DMS153 treated with DMSO at 0.1 percent for 48 hours (cell line): ENCODE measurements at regions not wholly inside any gene's neighbourhood (a gene's known extent, or its start where the extent isn't known, plus 50 kb on each side); places are given as distances from the start of the nearest gene placed in this dataset.
"Not testable (repeated sequence)": the region's sequence is repeated elsewhere in the genome, so short reads cannot be mapped to it uniquely, and the experiment has no call there.

Experiments
- DNase-seq: peaks from one replicate; lab custom pipeline; 2025; ENCODE audit not compliant: unreplicated experiment; lab: John Stamatoyannopoulos, UW

DNA sequence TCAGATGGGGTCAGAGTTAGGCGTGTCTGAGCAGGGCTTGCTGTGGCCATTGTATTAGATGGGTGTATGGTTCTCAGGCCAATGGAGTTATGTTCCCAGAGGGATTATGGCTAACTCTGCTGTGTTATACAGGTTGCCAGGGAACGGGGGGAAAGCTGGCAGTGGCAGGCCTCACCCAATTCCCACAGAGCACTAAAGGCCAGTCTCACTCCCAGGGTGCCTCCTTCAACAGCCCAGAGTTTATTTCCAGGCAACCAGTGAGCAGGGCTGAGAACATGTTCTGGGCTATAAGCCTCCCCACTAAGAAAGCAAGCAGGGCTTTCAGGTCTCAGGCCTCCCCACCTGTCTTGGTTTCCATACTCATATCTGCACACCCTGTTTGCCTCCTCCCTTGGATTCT is 597.9 kb downstream of the ZNF608 start:
- no peak for DNase-seq

DNA sequence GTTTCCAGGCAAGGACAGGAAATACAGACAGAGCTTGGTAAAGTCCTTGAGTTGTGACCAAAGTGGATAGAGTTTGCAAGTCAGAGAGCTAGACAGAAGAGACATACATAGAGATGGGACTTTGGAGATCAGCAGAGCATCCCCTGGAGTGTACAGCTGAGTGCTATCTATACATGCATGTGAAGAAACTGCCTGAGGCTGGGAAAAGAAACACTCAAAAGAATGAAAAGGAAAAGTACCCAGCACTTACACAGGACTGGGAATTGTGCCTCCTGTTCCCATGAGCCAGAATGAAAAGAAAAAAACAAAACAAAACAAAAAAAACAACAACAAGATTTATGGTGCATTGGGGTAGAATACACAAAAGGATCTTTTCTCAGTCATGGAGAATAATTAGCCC is 606.4 kb downstream of the ZNF608 start:
- DNase-seq = no peak

DNA sequence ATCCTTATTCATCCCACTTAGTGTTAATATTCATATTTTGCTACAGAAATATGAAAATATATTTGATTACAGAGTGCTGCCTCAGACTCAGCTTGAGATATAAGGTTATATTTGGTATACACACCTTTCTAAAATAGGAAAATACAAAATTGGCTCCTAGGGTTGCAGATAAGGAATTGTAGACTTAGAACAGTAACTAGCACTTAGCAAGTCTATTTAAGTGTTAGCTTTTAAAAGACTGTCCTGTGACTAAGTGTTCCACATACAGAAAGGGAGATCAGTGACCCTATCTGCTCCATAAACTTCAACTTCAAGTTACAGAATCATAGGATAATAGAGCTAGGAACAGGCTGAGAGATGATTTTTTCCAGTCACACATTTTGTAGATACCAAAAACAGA is 607.0 kb downstream of the ZNF608 start:
- DNase-seq = no peak

DNA sequence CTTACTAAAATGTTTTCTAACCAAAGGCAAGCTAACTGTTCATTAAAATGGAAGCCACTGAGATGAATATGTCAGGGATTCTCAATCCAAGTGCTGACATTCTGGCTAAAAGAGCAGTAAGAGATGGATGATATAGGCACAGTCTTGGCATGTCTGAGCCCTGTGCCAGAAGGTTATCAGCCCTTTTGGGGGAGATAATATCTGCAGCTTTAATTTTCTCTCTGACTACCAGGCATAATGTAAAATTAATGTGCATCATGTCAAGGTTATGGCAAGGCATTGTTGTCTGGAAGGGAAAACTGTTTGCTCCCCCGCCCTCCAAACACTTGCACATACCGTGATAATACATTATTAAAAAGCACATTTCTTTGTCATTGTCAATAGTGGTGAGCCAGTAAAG is 609.8 kb downstream of the ZNF608 start:
- no peak for DNase-seq

DNA sequence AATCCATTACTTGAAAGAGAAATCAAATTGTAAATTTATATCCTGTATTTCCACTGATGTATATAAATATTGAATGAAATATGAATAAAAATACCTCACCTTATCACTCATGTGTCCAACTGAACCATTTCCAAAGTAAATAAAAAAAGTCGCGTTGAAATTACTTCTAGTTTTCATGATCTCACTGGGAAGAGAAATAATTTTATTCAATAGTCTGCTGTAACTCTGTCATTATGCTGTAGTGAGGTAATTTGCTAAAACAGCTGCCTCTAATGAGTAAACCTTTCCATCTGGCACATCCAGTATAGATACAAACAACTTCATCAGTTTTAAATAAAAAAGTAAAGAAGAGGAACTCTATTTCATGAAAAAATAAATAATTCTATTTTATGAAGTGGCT is 611.5 kb downstream of the ZNF608 start:
- no peak for DNase-seq

DNA sequence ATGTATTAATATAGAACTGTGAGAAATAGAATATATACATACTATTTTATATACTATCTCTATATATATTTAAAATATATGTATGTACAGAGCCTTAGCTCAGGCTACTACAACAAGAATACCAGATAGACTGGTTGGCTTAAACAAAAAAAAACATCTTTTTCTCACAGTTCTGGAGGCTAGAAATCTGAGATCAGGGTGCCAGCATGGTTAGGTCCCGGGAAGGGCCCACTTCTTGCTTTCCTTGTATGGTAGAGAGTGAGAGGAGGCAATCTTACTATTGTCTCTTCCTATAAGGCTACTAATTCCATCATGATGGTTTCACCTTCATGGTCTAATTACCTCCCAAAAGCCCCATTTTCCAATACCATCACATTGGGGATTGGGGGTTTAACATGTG is 613.0 kb downstream of the ZNF608 start:
- DNase-seq = no peak

DNA sequence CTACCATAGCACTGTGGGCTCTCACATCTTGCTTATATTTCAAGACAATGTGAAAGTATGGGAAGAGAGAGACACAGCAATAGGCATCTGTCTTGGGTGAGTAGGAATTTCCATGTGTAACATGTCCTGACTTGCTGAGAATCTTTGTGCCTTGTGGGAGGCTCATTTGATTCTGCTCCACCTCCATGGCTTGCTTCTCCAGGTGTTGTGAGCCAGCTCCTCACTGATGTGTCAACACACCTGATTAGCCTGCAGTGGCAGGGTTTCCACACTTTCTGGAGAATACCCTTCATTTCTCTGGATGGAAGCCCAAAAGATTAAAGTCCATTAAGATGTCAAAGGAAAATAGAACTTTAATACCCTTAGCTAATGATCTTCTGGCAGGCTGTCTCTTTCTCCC is 613.6 kb downstream of the ZNF608 start:
- DNase-seq = no peak

DNA sequence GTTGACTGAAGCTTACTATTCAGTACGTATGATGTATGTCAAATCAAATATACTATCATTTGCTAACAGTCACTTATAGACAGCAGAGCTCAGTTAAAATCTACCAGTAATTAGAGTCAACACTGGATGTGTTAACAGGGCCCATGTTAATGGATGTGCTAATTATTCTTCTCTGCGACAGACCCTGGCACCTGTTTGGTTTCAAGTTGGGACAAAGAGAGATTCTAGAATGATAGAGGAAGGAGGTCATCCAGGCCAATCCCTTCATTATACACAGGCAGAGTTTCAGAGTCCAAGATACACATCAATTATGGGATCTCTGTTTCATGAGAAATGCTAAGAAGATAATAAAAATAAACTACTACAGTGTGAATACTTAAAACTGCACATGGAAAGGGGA is 615.0 kb downstream of the ZNF608 start:
- DNase-seq = no peak

DNA sequence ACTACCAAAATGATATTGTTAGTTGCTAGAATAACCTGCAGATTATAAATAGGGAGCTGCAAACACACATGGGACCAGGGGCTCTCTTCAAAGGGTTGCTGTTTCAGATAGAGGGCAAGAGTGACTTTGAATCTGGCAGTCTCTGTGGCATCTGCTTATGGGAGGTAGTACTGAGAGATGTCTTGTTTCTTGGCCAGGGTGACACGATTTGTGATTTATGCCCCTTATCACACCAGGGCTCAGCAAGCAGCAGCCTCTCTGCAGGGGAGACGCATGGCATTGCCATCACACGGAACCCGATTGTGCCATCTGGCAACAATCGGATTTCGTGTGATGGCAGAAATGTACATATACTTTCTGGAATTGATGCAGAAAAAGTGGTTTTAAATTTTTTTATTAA is 615.6 kb downstream of the ZNF608 start:
- DNase-seq = no peak

DNA sequence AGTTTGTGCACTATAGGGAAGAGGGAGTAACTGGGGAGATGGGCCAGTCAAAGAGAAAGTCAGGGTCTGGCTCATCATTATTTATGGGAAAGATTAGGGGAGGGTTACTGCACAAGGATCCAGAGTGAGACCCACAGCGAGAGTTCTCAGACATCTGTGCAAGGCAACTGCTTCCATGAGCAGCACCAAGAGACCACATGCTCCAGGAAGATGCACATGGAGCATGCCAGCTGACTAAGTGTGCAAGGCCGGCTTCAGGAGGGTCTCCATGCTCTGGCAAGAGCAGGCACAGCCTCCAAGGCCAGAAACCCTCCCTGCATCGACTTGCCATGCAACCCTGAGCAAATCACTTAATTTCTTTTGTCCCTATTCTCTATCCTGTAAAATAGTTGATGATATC is 616.9 kb downstream of the CSNK1G3 start:
- DNase-seq = no peak

DNA sequence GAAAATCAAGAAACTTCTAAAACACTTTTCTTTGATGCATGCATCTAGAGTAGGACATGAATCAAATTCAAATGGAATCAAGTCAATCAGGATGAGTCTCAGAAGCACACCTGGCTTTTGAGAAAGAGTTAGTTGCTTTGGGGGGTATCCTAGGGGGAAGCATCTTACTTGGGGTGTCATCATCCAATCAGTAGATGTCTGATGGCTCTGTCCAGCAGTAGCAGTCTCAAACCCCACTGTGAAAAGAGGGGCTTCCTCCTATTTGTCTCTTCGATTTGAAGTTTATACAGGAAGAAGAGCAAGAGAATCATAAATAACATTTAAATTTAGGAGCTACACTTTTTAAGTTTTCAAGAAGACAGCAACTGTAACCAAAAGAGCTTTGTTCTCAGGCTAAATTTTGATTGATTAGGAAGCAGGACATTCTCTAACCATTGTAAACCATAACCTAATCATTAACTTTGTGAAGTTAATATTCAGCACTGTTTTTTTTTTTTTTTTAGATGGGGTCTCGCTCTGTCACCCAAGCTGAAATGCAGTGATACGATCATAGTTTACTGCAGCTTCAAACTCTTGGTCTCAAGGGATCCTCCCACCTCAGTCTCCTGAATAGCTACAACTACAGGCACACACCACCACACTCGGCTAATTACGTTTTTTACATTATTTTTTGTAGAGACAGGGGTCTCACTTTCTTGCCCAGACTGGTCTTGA is 614.7 kb downstream of the CSNK1G3 start:
- no peak for DNase-seq

DNA sequence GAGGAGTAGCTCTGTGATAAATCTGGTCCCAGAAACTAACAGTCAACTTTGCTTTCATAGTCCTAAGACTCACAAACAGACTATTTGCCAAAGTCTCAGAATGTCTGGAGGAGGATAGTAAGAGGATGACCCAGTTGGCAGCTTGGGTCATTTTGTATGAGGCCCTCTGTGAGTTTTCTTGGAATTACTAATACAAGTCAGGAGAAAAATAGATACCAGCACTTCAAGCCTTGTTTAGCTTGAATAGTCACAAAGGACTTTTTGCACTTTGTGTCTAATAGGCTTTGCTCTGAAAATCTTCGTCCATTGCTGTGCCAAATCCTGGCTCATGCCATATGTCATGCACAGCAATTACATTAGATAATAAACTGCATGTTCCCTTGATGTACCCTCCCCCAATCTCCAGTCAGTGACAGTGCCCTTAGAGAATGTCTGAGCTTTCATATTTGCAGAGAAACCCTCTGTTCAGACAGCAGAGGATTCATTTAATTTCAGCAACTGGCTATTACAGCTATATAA is 612.8 kb downstream of the CSNK1G3 start:
- no peak for DNase-seq

DNA sequence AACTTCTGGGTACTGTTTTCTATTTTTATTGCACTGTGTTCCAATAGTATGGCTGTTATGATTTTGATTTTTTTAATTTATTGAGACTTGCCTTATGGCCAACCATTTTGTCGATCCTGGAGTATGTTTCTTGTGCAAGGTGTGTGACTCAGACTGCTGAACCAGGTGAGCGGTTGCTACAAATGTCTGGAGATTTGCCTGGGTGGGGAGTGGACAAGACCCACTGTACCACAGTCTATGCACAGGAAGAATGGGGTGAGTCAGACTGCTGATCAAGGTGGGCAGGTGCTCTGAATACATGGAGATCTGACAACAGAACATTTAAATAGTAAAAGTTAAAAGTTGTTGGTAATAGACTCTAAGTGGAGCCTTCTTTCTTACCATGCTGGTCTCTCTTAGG is 609.2 kb downstream of the CSNK1G3 start:
- no peak for DNase-seq

DNA sequence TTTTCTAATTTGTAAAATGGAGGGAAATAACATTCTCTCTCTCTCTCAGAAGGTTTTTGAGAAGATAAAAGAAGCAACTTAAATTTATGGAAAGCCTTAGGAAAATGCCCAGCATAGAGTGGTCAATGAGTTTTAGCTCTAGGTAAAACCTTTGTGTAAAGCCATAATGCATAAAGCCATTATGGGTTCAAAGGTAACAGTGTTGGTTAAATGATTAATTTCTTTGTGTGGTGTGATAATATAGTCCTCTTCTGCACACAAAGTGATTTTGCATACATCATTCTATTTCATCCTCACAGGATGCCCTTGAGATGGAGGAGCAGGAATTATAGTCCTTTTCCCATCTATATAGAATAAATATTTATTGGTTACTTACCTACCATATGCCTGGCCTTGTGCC is 602.9 kb downstream of the CSNK1G3 start:
- no peak for DNase-seq

DNA sequence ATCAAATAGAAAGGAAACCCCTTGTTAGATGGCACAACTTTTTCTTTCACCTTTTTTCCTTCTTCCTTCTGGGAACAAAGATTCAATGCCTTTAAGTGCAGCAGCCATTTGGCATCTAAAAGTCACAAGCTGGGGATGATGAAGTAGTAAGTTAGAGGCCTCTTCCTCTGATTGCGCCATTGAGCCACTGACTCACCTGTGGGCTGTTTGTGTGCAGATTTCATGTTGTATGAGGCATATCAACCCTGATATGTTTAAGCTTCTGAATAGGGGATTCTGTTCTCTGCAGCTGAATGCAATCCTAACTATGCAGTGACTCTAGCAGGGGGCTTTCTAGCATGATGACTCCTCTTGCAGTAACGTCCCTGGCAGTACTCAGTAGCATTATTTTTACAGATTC is 599.9 kb downstream of the CSNK1G3 start:
- no peak for DNase-seq

DNA sequence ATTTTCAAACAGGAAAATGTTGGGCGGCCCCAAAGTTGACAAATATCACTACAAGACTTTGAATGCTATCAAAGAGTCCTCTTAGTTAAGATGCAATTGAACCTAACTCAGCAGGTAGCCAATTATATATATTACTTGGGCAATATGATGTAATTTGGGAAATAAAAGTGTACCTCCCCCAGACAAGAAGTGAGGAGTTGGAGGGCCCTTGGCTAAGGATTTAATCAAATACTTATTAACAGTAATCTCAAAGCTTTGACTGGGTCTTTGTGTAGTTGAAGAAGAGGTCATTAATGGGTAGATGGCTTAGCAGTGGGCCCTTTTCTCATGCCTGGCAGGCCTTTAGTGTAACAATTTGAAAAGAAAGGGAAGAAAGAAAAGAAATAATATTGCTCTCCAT is 599.0 kb downstream of the CSNK1G3 start:
- DNase-seq = no peak

DNA sequence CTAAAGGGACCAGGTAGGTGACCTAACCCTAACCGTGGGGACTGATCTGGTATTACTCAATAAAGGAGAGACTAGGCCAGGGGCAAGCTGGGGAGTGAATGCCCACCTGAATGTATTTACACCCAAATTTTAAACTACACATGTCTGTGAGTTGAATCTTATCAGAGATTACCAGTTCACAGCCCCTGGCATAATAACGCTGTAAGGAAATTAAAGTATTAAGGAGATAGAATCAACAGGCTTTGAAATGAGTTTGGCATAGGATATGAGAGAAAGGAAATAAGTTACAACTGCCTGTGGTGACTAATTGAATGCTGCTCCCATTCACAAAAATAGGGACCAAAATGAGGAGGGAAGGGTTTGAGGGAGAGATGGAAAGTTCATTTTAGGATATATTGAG is 593.3 kb downstream of the CSNK1G3 start:
- no peak for DNase-seq

DNA sequence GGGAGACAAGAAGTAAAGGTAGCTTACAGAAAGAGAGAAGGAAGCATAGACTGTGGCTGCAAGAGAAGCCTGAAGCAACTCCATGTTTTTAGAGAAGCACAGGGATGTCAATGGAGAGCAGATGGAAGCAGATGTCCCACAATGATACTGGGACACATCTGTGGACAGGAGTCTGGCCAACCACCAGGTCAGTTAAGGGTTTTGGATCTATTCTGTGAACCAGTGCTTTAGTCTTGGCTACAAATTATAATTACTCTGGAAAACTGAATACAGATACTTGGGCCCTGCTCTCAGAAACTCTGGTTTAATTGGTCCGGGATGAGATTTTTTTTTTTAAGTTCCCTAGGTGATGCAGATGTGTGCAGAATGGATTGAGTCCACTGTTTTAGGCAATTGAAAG is 592.8 kb downstream of the CSNK1G3 start:
- no peak for DNase-seq

DNA sequence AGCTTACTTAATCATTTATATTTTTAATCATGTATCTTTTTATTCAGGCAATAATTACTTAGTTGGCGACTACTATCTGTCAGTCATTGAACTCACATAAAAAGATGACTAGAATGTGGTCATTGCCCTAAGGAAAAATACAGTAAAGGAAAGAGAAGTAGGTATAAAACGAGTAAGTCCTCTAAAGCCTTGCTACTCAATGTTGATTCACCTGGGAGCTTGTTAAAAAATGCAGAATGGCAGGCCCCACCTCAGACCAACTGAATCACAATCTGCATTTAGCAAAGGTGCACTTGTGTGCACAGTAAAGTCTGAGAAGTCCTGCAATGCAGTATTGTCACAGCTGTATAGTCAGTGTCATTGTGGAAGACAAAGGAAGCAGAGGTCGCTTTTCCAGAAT is 592.4 kb downstream of the CSNK1G3 start:
- DNase-seq = no peak

DNA sequence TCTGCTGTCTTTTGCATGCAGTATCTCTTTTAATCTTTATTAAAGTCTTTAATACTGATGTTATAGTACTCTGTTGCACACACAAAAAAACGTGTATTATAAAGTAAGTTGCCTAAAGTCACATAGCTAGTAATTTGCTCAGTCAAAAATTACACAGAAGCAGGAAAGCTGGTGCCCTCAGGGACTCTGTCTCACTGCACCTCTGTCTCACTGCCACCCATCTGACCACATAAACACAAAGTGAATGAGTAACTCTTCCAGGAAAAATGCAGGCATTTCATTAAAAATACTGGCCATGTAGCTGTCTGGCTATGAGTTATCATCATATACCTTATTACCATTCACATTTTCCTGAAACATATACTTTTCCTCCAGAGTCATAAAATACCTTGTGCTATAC is 591.7 kb downstream of the CSNK1G3 start:
- no peak for DNase-seq

DNA sequence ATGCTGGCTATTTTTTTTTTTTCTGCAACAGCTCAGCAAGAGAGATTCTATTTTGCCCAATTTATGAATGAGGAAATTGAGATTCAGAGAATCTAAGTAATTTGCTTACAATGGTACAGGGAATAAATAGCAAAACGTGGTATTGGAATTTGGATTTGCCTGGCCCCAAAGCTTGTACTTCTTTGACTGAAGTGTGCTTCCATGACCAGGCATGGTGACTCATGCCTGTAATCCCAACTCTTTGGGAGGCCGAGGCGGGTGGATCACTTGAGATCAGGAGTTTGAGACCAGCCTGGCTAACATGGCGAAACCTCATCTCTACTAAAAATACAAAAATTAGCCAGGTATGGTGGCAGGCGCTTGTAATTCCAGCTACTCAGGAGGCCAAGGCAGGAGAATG is 591.1 kb downstream of the CSNK1G3 start:
- DNase-seq = not testable (repeated sequence)

DNA sequence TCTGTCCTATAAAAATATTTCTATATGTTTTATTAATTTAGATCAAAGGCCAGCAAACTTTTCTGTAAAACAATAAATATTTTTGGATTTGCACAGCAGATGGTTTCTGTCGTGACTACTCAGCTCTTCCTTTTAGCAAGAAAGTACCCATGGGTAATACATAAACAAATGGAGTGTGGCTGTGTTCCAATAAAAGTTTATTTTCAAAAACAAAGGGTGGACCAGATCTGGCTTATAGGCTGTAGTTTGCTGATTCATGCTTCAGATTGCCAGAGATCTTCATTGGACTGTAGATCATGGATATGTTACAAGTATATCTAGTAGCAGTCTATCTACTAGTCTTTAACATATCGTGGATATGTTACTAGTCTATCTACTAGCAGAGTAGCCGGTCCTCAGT is 590.5 kb downstream of the CSNK1G3 start:
- DNase-seq = no peak

DNA sequence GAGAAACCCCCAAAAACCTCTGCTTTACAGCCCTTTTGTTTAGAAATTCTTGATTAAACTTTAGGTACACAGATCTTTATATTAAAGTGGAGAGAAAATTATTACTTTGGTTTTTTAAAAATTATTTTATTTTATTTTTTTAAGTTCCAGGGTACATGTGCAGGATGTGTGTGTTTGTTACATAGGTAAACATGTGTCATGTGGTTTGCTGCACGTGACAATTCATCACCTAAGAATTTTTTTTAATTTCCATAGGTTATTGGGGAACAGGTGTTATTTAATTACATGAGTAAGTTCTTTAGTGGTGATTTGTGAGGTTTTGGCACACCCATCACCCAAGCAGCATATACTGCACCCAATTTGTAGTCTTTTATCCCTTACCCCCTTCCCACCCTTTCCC is 581.7 kb downstream of the CSNK1G3 start:
- DNase-seq = no peak
